HepG2 (cell line): ENCODE measurements at regions not wholly inside any gene's neighbourhood (a gene's known extent, or its start where the extent isn't known, plus 50 kb on each side); places are given as distances from the start of the nearest gene placed in this dataset.

Experiments
- ATAC-seq: fragments of 200-7000 bp; cut with Tn5 transposase; 3 replicates; pipeline ENCODE4 v1.9.1; 2020; ENCODE audit warnings: mild to moderate bottlenecking, moderate library complexity
- BruUV-seq: library from RNA; stranded (reverse); fragments of 400-500 nt; replicated peaks from 2 replicates; lab custom pipeline; 2021; lab: Mats Ljungman, UMichigan
- CTCF ChIA-PET: fragments of 300-600 bp; formaldehyde crosslinking; extraction: SDS; loops from one replicate; lab custom pipeline; 2021; ENCODE audit warnings: low total read pairs, inconsistent platforms, low intra/inter-chr PET ratio; lab: Yijun Ruan, JAX
- POLR2A ChIA-PET: fragments of 350-600 bp; sonication (Branson Sonifier 250); formaldehyde crosslinking; loops from one replicate; lab custom pipeline; 2020; ENCODE audit warnings: antibody characterized with exemption, inconsistent platforms; lab: Yijun Ruan, JAX
- DNase-seq: peaks from one replicate; pipeline ENCODE4 v3.0.0-alpha.2; 2015; ENCODE audit warnings: low spot score
- FAIRE-seq: peaks from 3 replicates; lab custom pipeline; 2011; peaks lifted over from hg19 to GRCh38; lab: Jason Lieb, UNC
- H2AFZ ChIP-seq: one replicate; pipeline ENCODE4 v1.6.1; 2011; ENCODE audit warnings: low read length, inconsistent platforms
- H3K27ac ChIP-seq: fragments of 300-600 bp; 3 replicates; pipeline ENCODE4 v1.8.0; 2011; ENCODE audit warnings: mixed run types, mild to moderate bottlenecking, mixed read lengths, low read length, inconsistent platforms; ENCODE audit not compliant: insufficient read depth; ENCODE audit errors: extremely low read length
- H3K27me3 ChIP-seq, 2 experiments: fragments of 200-600 bp in 1 of 2; 2 replicates in 1 of 2; 3 replicates in 1 of 2; pipeline versions ENCODE4 v1.6.0 to v1.8.0; 2011; ENCODE audit warnings: low read length in 2 of 2, mild to moderate bottlenecking in 2 of 2, moderate library complexity in 2 of 2, inconsistent platforms in 1 of 2; ENCODE audit not compliant: insufficient read depth in 2 of 2, control insufficient read depth in 1 of 2
- H3K36me3 ChIP-seq, 2 experiments: fragments of 200-600 bp in 1 of 2; replicated peaks in 1 of 2; 2 replicates in 1 of 2; 3 replicates in 1 of 2; pipeline versions ENCODE4 v1.5.1 to v1.8.0; 2011; ENCODE audit warnings: low read length in 2 of 2, inconsistent platforms in 1 of 2; ENCODE audit not compliant: insufficient read depth in 2 of 2, control insufficient read depth in 1 of 2
- H3K4me1 ChIP-seq: 2 replicates; pipeline ENCODE4 v1.5.1; 2012; ENCODE audit warnings: low read length, inconsistent platforms; ENCODE audit not compliant: insufficient read depth
- H3K4me2 ChIP-seq: 2 replicates; pipeline ENCODE4 v1.6.0; 2011; ENCODE audit warnings: low read depth, low read length, inconsistent platforms
- H3K4me3 ChIP-seq, 3 experiments: fragments of 200-600 bp in 1 of 3; sonication (generic), shearing (Covaris generic) in 1 of 3; replicated peaks in 1 of 3; 2 replicates each; pipeline ENCODE4 v1.5.1; 2011 to 2016; ENCODE audit warnings: low read length in 3 of 3, inconsistent platforms in 2 of 3, low read depth in 2 of 3, mild to moderate bottlenecking in 2 of 3, control low read depth in 1 of 3, mixed read lengths in 1 of 3; ENCODE audit not compliant: insufficient read depth in 1 of 3
- H3K79me2 ChIP-seq: one replicate; pipeline ENCODE4 v1.6.1; 2011; ENCODE audit warnings: low read length, inconsistent platforms; ENCODE audit not compliant: insufficient read depth
- H3K9ac ChIP-seq: 2 replicates; pipeline ENCODE4 v1.6.0; 2011; ENCODE audit warnings: mild to moderate bottlenecking, low read depth, low read length, inconsistent platforms; ENCODE audit not compliant: insufficient read depth
- H3K9me3 ChIP-seq: 2 replicates; pipeline ENCODE4 v1.5.1; 2012; ENCODE audit warnings: mild to moderate bottlenecking, low read length
- H4K20me1 ChIP-seq: 2 replicates; pipeline ENCODE4 v1.6.0; 2011; ENCODE audit warnings: inconsistent platforms, mild to moderate bottlenecking, low read length, moderate library complexity; ENCODE audit not compliant: insufficient read depth
- BHLHE40 ChIP-seq: IDR thresholded peaks from 2 replicates; pipeline ENCODE4 v1.6.1; 2011; ENCODE audit warnings: low read length, improper control_type of control experiment
- CBX1 ChIP-seq: IDR thresholded peaks from one replicate; pipeline ENCODE4 v1.6.1; 2016; ENCODE audit warnings: antibody characterized with exemption, low read depth
- HOXA5 ChIP-seq: sonication (generic); formaldehyde crosslinking; IDR thresholded peaks from 2 replicates; pipeline ENCODE4 v1.4.0; 2020; ENCODE audit warnings: missing genetic modification reagents
- MTA1 ChIP-seq: sonication (generic); formaldehyde crosslinking; IDR thresholded peaks from 2 replicates; pipeline ENCODE4 v1.4.0; 2020; ENCODE audit warnings: missing genetic modification reagents, mild to moderate bottlenecking, borderline replicate concordance
- NRL ChIP-seq: sonication (generic); formaldehyde crosslinking; IDR thresholded peaks from 2 replicates; pipeline ENCODE4 v1.5.0; 2020; ENCODE audit warnings: missing genetic modification reagents, mild to moderate bottlenecking, moderate library complexity, borderline replicate concordance
- PHF8 ChIP-seq: sonication (generic); formaldehyde crosslinking; IDR thresholded peaks from 2 replicates; pipeline ENCODE4 v1.5.0; 2020; ENCODE audit warnings: missing genetic modification reagents
- ZNF20 ChIP-seq: sonication (generic); formaldehyde crosslinking; IDR thresholded peaks from 2 replicates; pipeline ENCODE4 v1.4.0; 2020; ENCODE audit warnings: mild to moderate bottlenecking, moderate library complexity, missing genetic modification reagents
- ZNF484 ChIP-seq: sonication (generic); formaldehyde crosslinking; IDR thresholded peaks from 2 replicates; pipeline ENCODE4 v1.5.1; 2020; ENCODE audit warnings: mild to moderate bottlenecking, low read depth, missing genetic modification reagents, borderline replicate concordance
- ZNF75D ChIP-seq: sonication (generic); formaldehyde crosslinking; IDR thresholded peaks from 2 replicates; pipeline ENCODE4 v1.8.1; 2023; ENCODE audit warnings: missing genetic modification reagents, mild to moderate bottlenecking, borderline replicate concordance
- WGBS: methylation state at CpG from one replicate; pipeline ENCODE4 v1.1.6; 2017; ENCODE audit warnings: low lambda C conversion rate; 5-methylcytosine and 5-hydroxymethylcytosine counted together
- in situ Hi-C: cut with HindIII; loops from 2 replicates; pipeline ENCODE4 v1.10.0; 2017; ENCODE audit warnings: low pct_unique_long_range_greater_than_20kb; ENCODE audit not compliant: extremely low pct_ligation_motif_present
- intact Hi-C: fragments of 100-400 bp; cut with micrococcal nuclease; formaldehyde crosslinking; loops from one replicate; pipeline ENCODE4 v1.10.0; 2022; ENCODE audit not compliant: unreplicated experiment
- TF ChIP-seq, protein P1 (sequence below): sonication (generic); formaldehyde crosslinking; IDR thresholded peaks from 2 replicates; pipeline ENCODE4 v1.4.0; 2020; ENCODE audit warnings: low read depth, mild to moderate bottlenecking, missing genetic modification reagents

DNA sequence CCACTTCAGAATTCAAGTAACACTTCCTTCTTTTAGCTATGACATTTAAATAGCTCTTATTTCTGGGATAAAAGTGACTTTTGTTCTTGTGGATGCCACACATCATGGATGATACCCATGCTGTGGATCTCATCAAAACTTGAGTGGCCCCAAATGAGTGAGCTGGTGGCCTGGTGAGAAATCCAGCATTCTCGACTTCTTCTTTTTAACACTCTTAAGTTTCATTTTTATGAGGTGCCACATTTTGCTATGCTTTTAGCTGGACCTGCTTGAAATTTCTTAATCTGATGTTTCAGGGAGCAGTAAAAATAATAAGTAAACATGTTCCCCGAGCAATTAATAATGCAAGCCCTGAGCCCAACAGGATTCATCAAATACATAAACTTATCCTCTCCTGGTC, 384.8 kb upstream of the MEF2C start:
- Histone ChIP-seq H3K4me3 (no peak overlapping the region), H3K9ac (no peak overlapping the region), H3K36me3 (no peaks in the 10 kb centered on the region), H3K79me2 (no peaks in the 10 kb centered on the region), H3K9me3 (no peaks in the 10 kb centered on the region), H3K4me2 (no peak overlapping the region), H4K20me1 (no peaks in the 10 kb centered on the region), H3K27me3 (no peaks in the 10 kb centered on the region), H2AFZ (no peak overlapping the region)
- in situ Hi-C loops = no loop called here
- BruUV-seq = no TSS peak
- 2% methylated on average over 2 of the region's 2 CpGs for WGBS
- POLR2A ChIA-PET = no interaction called here
- ATAC-seq (no peak), FAIRE-seq (no peak)
- CTCF ChIA-PET = no interaction called here
- TF ChIP-seq PHF8 (CRISPR knock-in tag) (no peak), NRL (CRISPR knock-in tag) (no peak), ZNF75D (CRISPR knock-in tag) (no peak), BHLHE40 (no peak), MTA1 (CRISPR knock-in tag) (no peak), ZNF484 (no peak), CBX1 (no peak), ZNF20 (no peak), HOXA5 (no peak)
- TF ChIP-seq, protein P1, sequence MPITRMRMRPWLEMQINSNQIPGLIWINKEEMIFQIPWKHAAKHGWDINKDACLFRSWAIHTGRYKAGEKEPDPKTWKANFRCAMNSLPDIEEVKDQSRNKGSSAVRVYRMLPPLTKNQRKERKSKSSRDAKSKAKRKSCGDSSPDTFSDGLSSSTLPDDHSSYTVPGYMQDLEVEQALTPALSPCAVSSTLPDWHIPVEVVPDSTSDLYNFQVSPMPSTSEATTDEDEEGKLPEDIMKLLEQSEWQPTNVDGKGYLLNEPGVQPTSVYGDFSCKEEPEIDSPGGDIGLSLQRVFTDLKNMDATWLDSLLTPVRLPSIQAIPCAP (CRISPR knock-in tag) = no peak
- TF ChIP-seq, all 625 proteins: peak for 0
- Histone ChIP-seq H3K27ac (no peak overlapping the region), H3K4me1 (no peaks in the 10 kb centered on the region)
- no peak for DNase-seq
- intact Hi-C loops = no loop called here
